ENCODE measurements at regions not wholly inside any gene's neighbourhood (a gene's known extent, or its start where the extent isn't known, plus 50 kb on each side); places are given as distances from the start of the nearest gene placed in this dataset.

- no peak for TF ChIP-seq CTCF (IDR thresholded peaks at IDR 0.05; ENCODE audit: extremely low read depth in 1 of 2, insufficient read depth in 1 of 2, low read depth in 1 of 2, low read length in 2 of 2)
- TF ChIP-seq FOS (IDR thresholded peaks at IDR 0.05; ENCODE audit: borderline replicate concordance, insufficient read depth, low read length): no peak
- no peak for TF ChIP-seq EZH2 (IDR thresholded peaks at IDR 0.05; ENCODE audit: borderline replicate concordance, low read depth, low read length, severe bottlenecking)
- no peak for TF ChIP-seq POLR2A (IDR thresholded peaks at IDR 0.05; ENCODE audit: low read depth, low read length)
- no peak for TF ChIP-seq MYC (IDR thresholded peaks at IDR 0.05; ENCODE audit: low read depth, low read length)
- no peak for TF ChIP-seq POLR2AphosphoS5 (IDR thresholded peaks at IDR 0.05; ENCODE audit: insufficient read depth, low read depth, low read length)
These were observed 71.3 kb upstream of the WNT7A start for GRCh38 chr3:13951184-13951583.

Measured in endothelial cell of umbilical vein (primary cell).